ENCODE measurements at regions not wholly inside any gene's neighbourhood (a gene's known extent, or its start where the extent isn't known, plus 50 kb on each side); places are given as distances from the start of the nearest gene placed in this dataset.

GRCh38 chr6:43923376-43924221 lies 153.6 kb downstream of the VEGFA start:
- Histone ChIP-seq H2AFZ (ENCODE audit: low read depth, low read length) (no peak overlapping the region), H3K4me2 (ENCODE audit: insufficient read depth, low read length) (peak overlapping the region; percentile 44), H3K4me3 (ENCODE audit: low read depth in 1 of 2, low read length in 2 of 2) (no peak overlapping the region), H3K4me1 (ENCODE audit: insufficient read depth, low read length) (peaks cover 32% of the 10 kb centered on the region), H3K9ac (ENCODE audit: low read depth, low read length) (peak overlapping the region; percentile 18; the same call in 1 of the 2 replicates), H3K27ac (ENCODE audit: low read length) (peak overlapping the region; percentile 69), H3K27me3 (ENCODE audit: insufficient read depth, low read length, poor library complexity) (no peaks in the 10 kb centered on the region), H3K79me2 (ENCODE audit: insufficient read depth, low read length) (no peaks in the 10 kb centered on the region), H3K36me3 (ENCODE audit: insufficient read depth, low read length) (no peaks in the 10 kb centered on the region), H3K9me3 (ENCODE audit: insufficient read depth, low read length, severe bottlenecking) (no peaks in the 10 kb centered on the region), H4K20me1 (ENCODE audit: insufficient read depth, low read length) (peaks cover 6% of the 10 kb centered on the region; the same call in 1 of the 2 replicates)
- ATAC-seq (ENCODE audit: insufficient read depth, low read depth) (peak; percentile 10), DNase-seq (peak; percentile 19)
- no peak for TF ChIP-seq EZH2 (IDR thresholded peaks at IDR 0.05; ENCODE audit: borderline replicate concordance, low read depth, low read length, severe bottlenecking)
- no peak for TF ChIP-seq CTCF (IDR thresholded peaks at IDR 0.05; ENCODE audit: borderline replicate concordance, extremely low read depth, low read length, poor library complexity, severe bottlenecking)

DNA sequence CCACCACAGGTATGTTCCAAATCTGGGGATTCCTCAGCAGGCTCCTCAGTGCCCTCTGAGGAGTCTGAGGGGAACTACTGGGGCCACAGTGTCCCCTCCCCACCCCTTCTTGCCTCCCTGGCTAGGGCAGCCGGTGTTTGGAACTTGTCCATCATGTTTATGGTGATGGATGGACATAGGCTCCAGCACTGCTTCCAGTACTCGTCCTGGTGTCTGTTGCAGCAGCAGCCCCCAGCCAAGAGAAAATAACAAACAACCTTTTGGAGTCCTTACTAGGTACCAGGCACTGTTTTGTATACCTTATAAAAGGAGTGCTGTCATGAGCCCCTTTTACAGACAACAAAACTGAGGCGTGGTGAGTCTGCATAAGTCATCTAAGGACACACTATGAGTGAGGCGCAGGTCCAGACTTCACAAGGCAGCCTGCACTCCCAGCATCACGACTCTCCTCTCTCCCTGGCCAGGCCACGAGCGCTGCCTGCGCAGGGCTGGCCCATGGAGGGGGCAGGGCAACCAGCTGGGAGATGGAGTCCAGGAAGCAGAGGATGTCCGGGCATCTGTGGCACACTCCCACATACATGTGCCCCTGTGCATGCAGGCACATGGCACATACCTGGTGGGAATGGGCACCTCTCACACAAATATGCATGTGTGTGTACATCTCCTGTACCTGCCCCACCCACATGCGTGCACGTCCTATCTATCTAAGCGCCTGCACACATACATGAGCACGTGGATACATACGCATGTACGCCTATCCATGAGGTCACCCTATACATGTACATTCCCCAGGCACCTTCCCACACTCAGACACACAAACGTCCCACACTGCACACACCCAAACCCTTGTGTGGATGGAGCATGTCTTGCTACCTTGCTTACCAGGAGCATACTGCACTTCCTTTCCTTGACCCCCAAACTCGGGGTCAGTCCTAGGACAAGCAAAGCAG lies 152.7 kb downstream of the VEGFA start:
- Histone ChIP-seq H3K36me3 (ENCODE audit: insufficient read depth, low read length) (no peaks in the 10 kb centered on the region), H3K9me3 (ENCODE audit: insufficient read depth, low read length, severe bottlenecking) (no peaks in the 10 kb centered on the region), H4K20me1 (ENCODE audit: insufficient read depth, low read length) (peaks cover 13% of the 10 kb centered on the region; the same call in 1 of the 2 replicates), H2AFZ (ENCODE audit: low read depth, low read length) (no peak overlapping the region), H3K27me3 (ENCODE audit: insufficient read depth, low read length, poor library complexity) (peaks cover 3% of the 10 kb centered on the region), H3K4me2 (ENCODE audit: insufficient read depth, low read length) (no peak overlapping the region), H3K4me1 (ENCODE audit: insufficient read depth, low read length) (peaks cover 32% of the 10 kb centered on the region), H3K9ac (ENCODE audit: low read depth, low read length) (no peak overlapping the region), H3K79me2 (ENCODE audit: insufficient read depth, low read length) (no peaks in the 10 kb centered on the region), H3K4me3 (ENCODE audit: low read depth in 1 of 2, low read length in 2 of 2) (no peak overlapping the region), H3K27ac (ENCODE audit: low read length) (no peak overlapping the region)
- ATAC-seq (ENCODE audit: insufficient read depth, low read depth) = no peak
- TF ChIP-seq EZH2 (IDR thresholded peaks at IDR 0.05; ENCODE audit: borderline replicate concordance, low read depth, low read length, severe bottlenecking) (no peak), CTCF (IDR thresholded peaks at IDR 0.05; ENCODE audit: borderline replicate concordance, extremely low read depth, low read length, poor library complexity, severe bottlenecking) (no peak)
- DNase-seq = no peak

GRCh38 chr6:43921548-43922425 lies 151.8 kb downstream of the VEGFA start:
- Histone ChIP-seq H3K4me2 (ENCODE audit: insufficient read depth, low read length) (no peak overlapping the region), H3K36me3 (ENCODE audit: insufficient read depth, low read length) (no peaks in the 10 kb centered on the region), H4K20me1 (ENCODE audit: insufficient read depth, low read length) (peaks cover 13% of the 10 kb centered on the region; the same call in 1 of the 2 replicates), H2AFZ (ENCODE audit: low read depth, low read length) (no peak overlapping the region), H3K27me3 (ENCODE audit: insufficient read depth, low read length, poor library complexity) (peaks cover 3% of the 10 kb centered on the region), H3K79me2 (ENCODE audit: insufficient read depth, low read length) (no peaks in the 10 kb centered on the region), H3K9ac (ENCODE audit: low read depth, low read length) (no peak overlapping the region), H3K4me3 (ENCODE audit: low read depth in 1 of 2, low read length in 2 of 2) (no peak overlapping the region), H3K9me3 (ENCODE audit: insufficient read depth, low read length, severe bottlenecking) (no peaks in the 10 kb centered on the region), H3K4me1 (ENCODE audit: insufficient read depth, low read length) (peaks cover 32% of the 10 kb centered on the region), H3K27ac (ENCODE audit: low read length) (no peak overlapping the region)
- TF ChIP-seq EZH2 (IDR thresholded peaks at IDR 0.05; ENCODE audit: borderline replicate concordance, low read depth, low read length, severe bottlenecking) = no peak
- no peak for TF ChIP-seq CTCF (IDR thresholded peaks at IDR 0.05; ENCODE audit: borderline replicate concordance, extremely low read depth, low read length, poor library complexity, severe bottlenecking)
- DNase-seq = no peak
- no peak for ATAC-seq (ENCODE audit: insufficient read depth, low read depth)

All from DND-41 (cell line).